K562 (cell line): ENCODE measurements at regions not wholly inside any gene's neighbourhood (a gene's known extent, or its start where the extent isn't known, plus 50 kb on each side); places are given as distances from the start of the nearest gene placed in this dataset.

Experiments
- ATAC-seq: fragments of 200-7000 bp; cut with Tn5 transposase; 3 replicates; pipeline ENCODE4 v1.9.1; 2020; ENCODE audit warnings: moderate library complexity
- BruUV-seq: library from RNA; stranded (reverse); fragments of 400-500 nt; replicated peaks from 2 replicates; lab custom pipeline; 2021; lab: Mats Ljungman, UMichigan
- CTCF ChIA-PET: fragments of 300-600 bp; formaldehyde crosslinking; extraction: SDS; loops from one replicate; lab custom pipeline; 2021; ENCODE audit warnings: low intra/inter-chr PET ratio; lab: Yijun Ruan, JAX
- POLR2A ChIA-PET: fragments of 300-600, 350-650 bp; sonication (Branson Sonifier 250); formaldehyde crosslinking; extraction: SDS; loops from one replicate; lab custom pipeline; 2021; ENCODE audit warnings: antibody characterized with exemption, inconsistent platforms; lab: Yijun Ruan, JAX
- DNase-seq, 4 experiments: peaks; one replicate each; pipeline versions ENCODE4 v3.0.0 to v3.0.0-alpha.2; 2011 to 2018; ENCODE audit warnings: low spot score in 3 of 4, mixed read lengths in 3 of 4; ENCODE audit errors: extremely low read depth in 1 of 4
- FAIRE-seq: peaks from 2 replicates; lab custom pipeline; 2011; peaks lifted over from hg19 to GRCh38; lab: Jason Lieb, UNC
- H2AFZ ChIP-seq: 2 replicates; pipeline ENCODE4 v1.6.0; 2011; ENCODE audit warnings: low read depth, low read length, control low read depth, inconsistent platforms
- H3K27ac ChIP-seq: fragments of 200-600 bp; 3 replicates; pipeline ENCODE4 v1.8.0; 2011; ENCODE audit warnings: low read depth, mild to moderate bottlenecking, control low read depth, inconsistent platforms, low read length, moderate library complexity, mixed read lengths; ENCODE audit errors: extremely low read depth
- H3K27me3 ChIP-seq, 2 experiments: fragments of 300-600 bp in 1 of 2; 2 replicates in 1 of 2; 3 replicates in 1 of 2; pipeline versions ENCODE4 v1.6.0 to v1.8.0; 2011; ENCODE audit warnings: inconsistent platforms in 2 of 2, low read length in 2 of 2, mild to moderate bottlenecking in 1 of 2, mixed read lengths in 1 of 2, moderate library complexity in 1 of 2; ENCODE audit not compliant: control insufficient read depth in 2 of 2, insufficient read depth in 2 of 2
- H3K36me3 ChIP-seq: fragments of 300-600 bp; 3 replicates; pipeline ENCODE4 v1.8.0; 2011; ENCODE audit warnings: mild to moderate bottlenecking, low read length, inconsistent platforms; ENCODE audit not compliant: control insufficient read depth, insufficient read depth
- H3K4me1 ChIP-seq, 2 experiments: fragments of 200-600 bp in 1 of 2; replicated peaks in 1 of 2; 2 replicates in 1 of 2; 3 replicates in 1 of 2; pipeline versions ENCODE4 v1.5.1 to v1.8.0; 2011; ENCODE audit warnings: inconsistent platforms in 2 of 2, low read length in 2 of 2, mild to moderate bottlenecking in 1 of 2, mixed read lengths in 1 of 2, moderate library complexity in 1 of 2; ENCODE audit not compliant: control insufficient read depth in 2 of 2, insufficient read depth in 2 of 2
- H3K4me2 ChIP-seq: 2 replicates; pipeline ENCODE4 v1.6.1; 2011; ENCODE audit warnings: low read length, control low read depth, inconsistent platforms, mixed read lengths; ENCODE audit not compliant: insufficient read depth
- H3K4me3 ChIP-seq: fragments of 200-600 bp; sonication (generic), shearing (Covaris generic); 2 replicates; pipeline ENCODE4 v1.5.1; 2016; ENCODE audit warnings: control low read depth, inconsistent platforms
- H3K79me2 ChIP-seq: fragments of 200-600 bp; 3 replicates; pipeline ENCODE4 v1.8.0; 2011; ENCODE audit warnings: low read length, inconsistent platforms; ENCODE audit not compliant: control insufficient read depth, insufficient read depth
- H3K9ac ChIP-seq, 2 experiments: 2 replicates each; pipeline versions ENCODE4 v1.6.0 to v1.6.1; 2011; ENCODE audit warnings: low read depth in 2 of 2, low read length in 2 of 2, control low read depth in 1 of 2, inconsistent platforms in 1 of 2, mild to moderate bottlenecking in 1 of 2, mixed read lengths in 1 of 2; ENCODE audit not compliant: insufficient read depth in 1 of 2
- H3K9me1 ChIP-seq: one replicate; pipeline ENCODE4 v1.6.0; 2011; ENCODE audit warnings: inconsistent platforms, mild to moderate bottlenecking, low read length, moderate library complexity; ENCODE audit not compliant: control insufficient read depth, insufficient read depth
- H3K9me3 ChIP-seq: replicated peaks from 2 replicates; pipeline ENCODE4 v1.5.1; 2011; ENCODE audit warnings: low read depth, low read length, inconsistent platforms; ENCODE audit not compliant: control insufficient read depth, insufficient read depth
- H4K20me1 ChIP-seq: replicated peaks from 2 replicates; pipeline ENCODE4 v1.6.1; 2011; ENCODE audit warnings: low read length, inconsistent platforms, mixed read lengths; ENCODE audit not compliant: control insufficient read depth, insufficient read depth
- BCL6 ChIP-seq: fragments of 250-450 bp; sonication (Bioruptor Pico); IDR thresholded peaks from 2 replicates; pipeline ENCODE4 v1.4.0; 2020
- CSDE1 ChIP-seq, 2 experiments: fragments of 450-650 bp; IDR thresholded peaks; 2 replicates each; pipeline ENCODE4 v1.6.1; 2016; ENCODE audit warnings: mild to moderate bottlenecking in 1 of 2
- DMBX1 ChIP-seq: fragments of 250-450 bp; sonication (Bioruptor Pico); IDR thresholded peaks from 2 replicates; pipeline ENCODE4 v1.8.0; 2022; ENCODE audit warnings: inconsistent platforms, mild to moderate bottlenecking, moderate library complexity, borderline replicate concordance
- FOXA3 ChIP-seq, 2 experiments: fragments of 450-650 bp in 1 of 2; sonication (generic) in 1 of 2; formaldehyde crosslinking; IDR thresholded peaks in 1 of 2; conservative IDR thresholded peaks in 1 of 2; 2 replicates each; pipeline versions ENCODE4 v1.4.0 to v1.8.0; 2020 to 2022; ENCODE audit warnings: mild to moderate bottlenecking in 2 of 2, missing genetic modification reagents in 1 of 2
- HDAC2 ChIP-seq: fragments of 450-650 bp; IDR thresholded peaks from 2 replicates; pipeline ENCODE4 v1.6.1; 2016; ENCODE audit warnings: mild to moderate bottlenecking
- HMGN3 ChIP-seq: IDR thresholded peaks from 2 replicates; pipeline ENCODE4 v1.6.1; 2011; ENCODE audit warnings: borderline replicate concordance, low read depth, mild to moderate bottlenecking, mixed read lengths, low read length; ENCODE audit not compliant: insufficient read length; ENCODE audit errors: extremely low read depth
- RBM22 ChIP-seq: fragments of 200-400 bp; formaldehyde crosslinking; IDR thresholded peaks from 2 replicates; pipeline ENCODE4 v1.6.1; 2018; ENCODE audit warnings: low read length, low read depth; ENCODE audit not compliant: poor library complexity, severe bottlenecking
- SIN3B ChIP-seq: fragments of 450-650 bp; IDR thresholded peaks from 2 replicates; pipeline ENCODE4 v1.6.1; 2017; ENCODE audit warnings: low read depth, mild to moderate bottlenecking, moderate library complexity
- ZFP30 ChIP-seq: fragments of 250-450 bp; sonication (Bioruptor Pico); IDR thresholded peaks from 2 replicates; pipeline ENCODE4 v1.8.0; 2022; ENCODE audit warnings: moderate library complexity, mild to moderate bottlenecking, inconsistent platforms, borderline replicate concordance
- ZNF197 ChIP-seq: fragments of 200-800 bp; sonication (Bioruptor generic); IDR thresholded peaks from 2 replicates; pipeline ENCODE4 v1.6.1; 2016; ENCODE audit warnings: low read depth, missing genetic modification characterization, missing compliant biosample characterization
- ZNF584 ChIP-seq: fragments of 200-800 bp; sonication (Bioruptor generic); IDR thresholded peaks from 2 replicates; pipeline ENCODE4 v1.6.1; 2016; ENCODE audit warnings: low read depth, mild to moderate bottlenecking, missing genetic modification characterization, missing compliant biosample characterization
- ZNF699 ChIP-seq: fragments of 250-450 bp; sonication (Bioruptor Pico); IDR thresholded peaks from 2 replicates; pipeline ENCODE4 v1.8.0; 2021; ENCODE audit warnings: mild to moderate bottlenecking, moderate library complexity; ENCODE audit not compliant: insufficient replicate concordance
- ZNF717 ChIP-seq: fragments of 250-450 bp; sonication (Bioruptor Pico); IDR thresholded peaks from 2 replicates; pipeline ENCODE4 v1.5.0; 2021
- WGBS: fragments of 100-300 bp; shearing (Covaris generic); methylation state at CpG from one replicate; pipeline ENCODE4 v1.1.6; 2016; ENCODE audit warnings: low coverage, mixed read lengths; ENCODE audit not compliant: insufficient coverage; ENCODE audit errors: missing lambda C conversion rate; 5-methylcytosine and 5-hydroxymethylcytosine counted together
- in situ Hi-C: fragments of 300-500 bp; cut with MboI; formaldehyde crosslinking; loops from 4 replicates; pipeline ENCODE4 v1.15.0; 2018; ENCODE audit warnings: inconsistent platforms, mixed read lengths
- intact Hi-C: fragments of 100-400 bp; cut with micrococcal nuclease; formaldehyde crosslinking; loops from 2 replicates; pipeline ENCODE4 v1.14.2; 2022
- TF ChIP-seq, protein P1 (sequence below): fragments of 250-450 bp; sonication (Bioruptor Pico); IDR thresholded peaks from 2 replicates; pipeline ENCODE4 v1.8.0; 2022; ENCODE audit warnings: inconsistent platforms, mild to moderate bottlenecking, moderate library complexity, borderline replicate concordance
- TF ChIP-seq, protein P2 (sequence below): IDR thresholded peaks from 2 replicates; pipeline ENCODE4 v1.6.1; 2012; ENCODE audit warnings: low read depth, low read length, improper control_type of control experiment, borderline replicate concordance
- TF ChIP-seq, protein P3 (sequence below), 3 experiments: IDR thresholded peaks in 2 of 3; conservative IDR thresholded peaks in 1 of 3; 2 replicates each; pipeline ENCODE4 v1.5.1; 2011 to 2012; ENCODE audit warnings: low read length in 3 of 3, mild to moderate bottlenecking in 3 of 3, control low read depth in 2 of 3, improper control_type of control experiment in 1 of 3, inconsistent platforms in 1 of 3, low read depth in 1 of 3, mixed read lengths in 1 of 3, moderate library complexity in 1 of 3; ENCODE audit not compliant: insufficient read depth in 2 of 3

DNA sequence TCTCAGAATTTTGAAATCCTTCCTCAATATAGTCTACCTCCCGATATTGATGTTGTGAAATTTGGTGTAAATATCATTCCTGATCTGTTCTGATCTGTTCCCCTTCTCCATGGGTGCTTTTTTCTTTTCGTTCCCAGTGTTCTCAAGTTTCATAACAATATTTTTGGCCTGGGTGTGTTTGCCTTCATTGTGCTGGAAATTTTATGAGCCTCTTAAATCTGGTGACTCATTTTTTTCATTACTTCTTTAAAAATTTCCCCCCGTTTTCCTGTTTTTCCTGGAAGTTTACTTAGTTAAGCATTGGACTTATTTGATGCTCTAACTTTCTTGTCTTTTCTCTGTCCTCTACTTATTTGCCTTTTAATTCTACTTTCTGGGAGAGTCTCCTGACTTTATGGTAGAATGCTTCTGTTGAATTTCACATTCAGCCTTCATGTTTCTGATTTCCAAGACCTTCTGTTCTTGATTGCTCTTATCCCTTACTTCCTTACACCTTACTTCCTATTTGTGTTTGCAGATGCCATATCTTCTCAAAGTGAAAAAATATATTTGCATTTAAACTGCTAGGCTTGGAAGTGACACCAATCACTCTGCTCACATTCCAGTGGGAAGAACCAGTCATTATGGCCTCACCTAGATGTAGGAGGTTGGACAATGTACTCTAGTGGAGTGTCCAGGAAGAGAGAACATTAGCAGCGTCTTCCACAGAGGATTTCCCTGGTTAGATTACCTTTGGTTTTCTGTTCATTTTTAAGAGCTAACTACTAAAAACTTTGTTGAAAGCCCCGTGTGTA is 441.9 kb downstream of the ARHGEF28 start:
- TF ChIP-seq ZNF197 (CRISPR knock-in tag) (no peak), ZNF699 (no peak), CSDE1 (IDR thresholded peaks at IDR 0.05) (no peak), ZNF584 (CRISPR knock-in tag) (no peak), DMBX1 (no peak), ZNF717 (CRISPR knock-in tag) (no peak), FOXA3 (CRISPR knock-in tag; conservative IDR thresholded peaks at IDR 0.05 in 1 of 2, IDR thresholded peaks at IDR 0.05 in 1 of 2) (no peak), HMGN3 (no peak), HDAC2 (no peak), BCL6 (CRISPR knock-in tag) (no peak), ZFP30 (CRISPR knock-in tag) (no peak), SIN3B (no peak), RBM22 (no peak)
- TF ChIP-seq, protein P1, sequence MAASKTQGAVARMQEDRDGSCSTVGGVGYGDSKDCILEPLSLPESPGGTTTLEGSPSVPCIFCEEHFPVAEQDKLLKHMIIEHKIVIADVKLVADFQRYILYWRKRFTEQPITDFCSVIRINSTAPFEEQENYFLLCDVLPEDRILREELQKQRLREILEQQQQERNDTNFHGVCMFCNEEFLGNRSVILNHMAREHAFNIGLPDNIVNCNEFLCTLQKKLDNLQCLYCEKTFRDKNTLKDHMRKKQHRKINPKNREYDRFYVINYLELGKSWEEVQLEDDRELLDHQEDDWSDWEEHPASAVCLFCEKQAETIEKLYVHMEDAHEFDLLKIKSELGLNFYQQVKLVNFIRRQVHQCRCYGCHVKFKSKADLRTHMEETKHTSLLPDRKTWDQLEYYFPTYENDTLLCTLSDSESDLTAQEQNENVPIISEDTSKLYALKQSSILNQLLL (CRISPR knock-in tag), result no peak
- TF ChIP-seq, protein P2, sequence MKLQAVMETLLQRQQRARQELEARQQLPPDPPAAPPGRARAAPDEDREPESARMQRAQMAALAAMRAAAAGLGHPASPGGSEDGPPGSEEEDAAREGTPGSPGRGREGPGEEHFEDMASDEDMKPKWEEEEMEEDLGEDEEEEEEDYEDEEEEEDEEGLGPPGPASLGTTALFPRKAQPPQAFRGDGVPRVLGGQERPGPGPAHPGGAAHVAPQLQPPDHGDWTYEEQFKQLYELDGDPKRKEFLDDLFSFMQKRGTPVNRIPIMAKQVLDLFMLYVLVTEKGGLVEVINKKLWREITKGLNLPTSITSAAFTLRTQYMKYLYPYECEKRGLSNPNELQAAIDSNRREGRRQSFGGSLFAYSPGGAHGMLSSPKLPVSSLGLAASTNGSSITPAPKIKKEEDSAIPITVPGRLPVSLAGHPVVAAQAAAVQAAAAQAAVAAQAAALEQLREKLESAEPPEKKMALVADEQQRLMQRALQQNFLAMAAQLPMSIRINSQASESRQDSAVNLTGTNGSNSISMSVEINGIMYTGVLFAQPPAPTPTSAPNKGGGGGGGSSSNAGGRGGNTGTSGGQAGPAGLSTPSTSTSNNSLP, result no peak
- TF ChIP-seq, protein P3, sequence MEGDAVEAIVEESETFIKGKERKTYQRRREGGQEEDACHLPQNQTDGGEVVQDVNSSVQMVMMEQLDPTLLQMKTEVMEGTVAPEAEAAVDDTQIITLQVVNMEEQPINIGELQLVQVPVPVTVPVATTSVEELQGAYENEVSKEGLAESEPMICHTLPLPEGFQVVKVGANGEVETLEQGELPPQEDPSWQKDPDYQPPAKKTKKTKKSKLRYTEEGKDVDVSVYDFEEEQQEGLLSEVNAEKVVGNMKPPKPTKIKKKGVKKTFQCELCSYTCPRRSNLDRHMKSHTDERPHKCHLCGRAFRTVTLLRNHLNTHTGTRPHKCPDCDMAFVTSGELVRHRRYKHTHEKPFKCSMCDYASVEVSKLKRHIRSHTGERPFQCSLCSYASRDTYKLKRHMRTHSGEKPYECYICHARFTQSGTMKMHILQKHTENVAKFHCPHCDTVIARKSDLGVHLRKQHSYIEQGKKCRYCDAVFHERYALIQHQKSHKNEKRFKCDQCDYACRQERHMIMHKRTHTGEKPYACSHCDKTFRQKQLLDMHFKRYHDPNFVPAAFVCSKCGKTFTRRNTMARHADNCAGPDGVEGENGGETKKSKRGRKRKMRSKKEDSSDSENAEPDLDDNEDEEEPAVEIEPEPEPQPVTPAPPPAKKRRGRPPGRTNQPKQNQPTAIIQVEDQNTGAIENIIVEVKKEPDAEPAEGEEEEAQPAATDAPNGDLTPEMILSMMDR (IDR thresholded peaks at IDR 0.05 in 2 of 3, conservative IDR thresholded peaks at IDR 0.05 in 1 of 3; ENCODE audit: insufficient read depth in 2 of 3, low read depth in 1 of 3, low read length in 3 of 3), result no peak
- Histone ChIP-seq H3K36me3 (no peaks in the 10 kb centered on the region), H3K9me1 (no peaks in the 10 kb centered on the region), H3K9me3 (no peaks in the 10 kb centered on the region), H3K79me2 (no peaks in the 10 kb centered on the region), H3K4me1 (no peaks in the 10 kb centered on the region), H4K20me1 (no peaks in the 10 kb centered on the region), H2AFZ (no peak overlapping the region), H3K4me2 (no peak overlapping the region), H3K4me3 (no peak overlapping the region), H3K27ac (no peak overlapping the region), H3K9ac (no peak overlapping the region), H3K27me3 (no peaks in the 10 kb centered on the region)
- ChIA-PET POLR2A (no interaction called here), CTCF (no interaction called here)
- FAIRE-seq (no peak), DNase-seq (no peak), ATAC-seq (no peak)
- 0% methylated on average over 5 of the region's 5 CpGs for WGBS
- intact Hi-C loops (no loop called here), in situ Hi-C loops (no loop called here)
- BruUV-seq, result no TSS peak
